ENCODE measurements at regions not wholly inside any gene's neighbourhood (a gene's known extent, or its start where the extent isn't known, plus 50 kb on each side); places are given as distances from the start of the nearest gene placed in this dataset.
A peak's percentile ranks its signal among the peaks of the same experiment; 100 is the strongest.

- Histone ChIP-seq H2BK15ac (ENCODE audit: low read depth, poor library complexity, severe bottlenecking) (no peak overlapping the region), H3K4me1 (ENCODE audit: control insufficient read depth, insufficient read depth, low read depth, low read length) (no peaks in the 10 kb centered on the region), H3K27ac (ENCODE audit: low read length, poor library complexity, severe bottlenecking) (no peak overlapping the region), H3K14ac (ENCODE audit: low read length in 2 of 2) (no peak overlapping the region), H2BK5ac (ENCODE audit: low read depth, low read length, poor library complexity, severe bottlenecking) (no peak overlapping the region), H3K23ac (ENCODE audit: low read length in 2 of 2) (no peak overlapping the region), H3K36me3 (ENCODE audit: control insufficient read depth in 1 of 2, insufficient read depth in 2 of 2, low read depth in 1 of 2, low read length in 2 of 2) (no peaks in the 10 kb centered on the region), H2AFZ (ENCODE audit: low read depth, low read length) (no peak overlapping the region), H3K4me3 (ENCODE audit: insufficient read depth in 1 of 2, low read depth in 1 of 2, low read length in 2 of 2) (no peak overlapping the region), H3K27me3 (ENCODE audit: control insufficient read depth in 1 of 2, insufficient read depth in 1 of 2, low read length in 2 of 2) (no peaks in the 10 kb centered on the region), H3K9me3 (ENCODE audit: control insufficient read depth, low read length) (peaks cover 7% of the 10 kb centered on the region), H3K4me2 (ENCODE audit: low read length, poor library complexity, severe bottlenecking) (no peak overlapping the region), H3K4ac (ENCODE audit: low read depth in 1 of 2, low read length in 2 of 2) (no peak overlapping the region), H3K9ac (ENCODE audit: low read length) (no peak overlapping the region), H2BK12ac (ENCODE audit: low read length in 2 of 2) (no peak overlapping the region), H4K91ac (ENCODE audit: low read length) (no peak overlapping the region), H3K18ac (ENCODE audit: low read depth in 1 of 2, low read length in 2 of 2) (no peak overlapping the region), H2BK120ac (ENCODE audit: low read depth, low read length) (no peak overlapping the region), H3K79me1 (replicated peaks; ENCODE audit: low read length, poor library complexity, severe bottlenecking) (no peaks in the 10 kb centered on the region), H4K8ac (ENCODE audit: low read length) (no peak overlapping the region), H2AK5ac (ENCODE audit: low read length, severe bottlenecking) (no peak overlapping the region)
- WGBS, result 64% methylated on average over 2 of the region's 3 CpGs
- no peak for DNase-seq
Observed at GRCh38 chr5:67249590-67249895, 52.9 kb upstream of the CD180 start.

GRCh38 chr5:67248703-67249589 is 52.3 kb upstream of the CD180 start:
- peak overlapping the region; percentile 81 for H4K8ac ChIP-seq (ENCODE audit: low read length)
- H2AFZ ChIP-seq (ENCODE audit: low read depth, low read length), result no peak overlapping the region
- no peak overlapping the region for H3K9ac ChIP-seq (ENCODE audit: low read length)
- no peak overlapping the region for H3K23ac ChIP-seq (ENCODE audit: low read length in 2 of 2)
- no peak for DNase-seq
- H2AK5ac ChIP-seq (ENCODE audit: low read length, severe bottlenecking), result no peak overlapping the region
- no peak overlapping the region for H3K4me3 ChIP-seq (ENCODE audit: insufficient read depth in 1 of 2, low read depth in 1 of 2, low read length in 2 of 2)
- no peak overlapping the region for H2BK15ac ChIP-seq (ENCODE audit: low read depth, poor library complexity, severe bottlenecking)
- H3K27ac ChIP-seq (ENCODE audit: low read length, poor library complexity, severe bottlenecking), result no peak overlapping the region
- peak overlapping the region; percentile 65 to 80 for H3K4ac ChIP-seq (ENCODE audit: low read depth in 1 of 2, low read length in 2 of 2)
- no peaks in the 10 kb centered on the region for H3K79me1 ChIP-seq (replicated peaks; ENCODE audit: low read length, poor library complexity, severe bottlenecking)
- H3K4me2 ChIP-seq (ENCODE audit: low read length, poor library complexity, severe bottlenecking), result no peak overlapping the region
- no peaks in the 10 kb centered on the region for H3K36me3 ChIP-seq (ENCODE audit: control insufficient read depth in 1 of 2, insufficient read depth in 2 of 2, low read depth in 1 of 2, low read length in 2 of 2)
- peak overlapping the region; percentile 42 for H2BK120ac ChIP-seq (ENCODE audit: low read depth, low read length)
- H3K14ac ChIP-seq (ENCODE audit: low read length in 2 of 2), result peak overlapping the region in 1 of 2 experiments; percentile 44
- peak overlapping the region; percentile 80 to 81 for H3K18ac ChIP-seq (ENCODE audit: low read depth in 1 of 2, low read length in 2 of 2)
- H2BK5ac ChIP-seq (ENCODE audit: low read depth, low read length, poor library complexity, severe bottlenecking), result no peak overlapping the region
- H4K91ac ChIP-seq (ENCODE audit: low read length), result peak overlapping the region; percentile 84
- 65% methylated on average over 5 of the region's 5 CpGs for WGBS
- no peaks in the 10 kb centered on the region for H3K4me1 ChIP-seq (ENCODE audit: control insufficient read depth, insufficient read depth, low read depth, low read length)
- no peaks in the 10 kb centered on the region for H3K27me3 ChIP-seq (ENCODE audit: control insufficient read depth in 1 of 2, insufficient read depth in 1 of 2, low read length in 2 of 2)
- H2BK12ac ChIP-seq (ENCODE audit: low read length in 2 of 2), result peak overlapping the region; percentile 95 to 99
- H3K9me3 ChIP-seq (ENCODE audit: control insufficient read depth, low read length), result peaks cover 7% of the 10 kb centered on the region

- no peaks in the 10 kb centered on the region for H3K4me1 ChIP-seq (ENCODE audit: control insufficient read depth, insufficient read depth, low read depth, low read length)
- H2BK120ac ChIP-seq (ENCODE audit: low read depth, low read length), result no peak overlapping the region
- H3K14ac ChIP-seq (ENCODE audit: low read length in 2 of 2), result no peak overlapping the region
- no peak overlapping the region for H3K4me2 ChIP-seq (ENCODE audit: low read length, poor library complexity, severe bottlenecking)
- H2BK12ac ChIP-seq (ENCODE audit: low read length in 2 of 2), result no peak overlapping the region
- no peaks in the 10 kb centered on the region for H3K27me3 ChIP-seq (ENCODE audit: control insufficient read depth in 1 of 2, insufficient read depth in 1 of 2, low read length in 2 of 2)
- H2BK5ac ChIP-seq (ENCODE audit: low read depth, low read length, poor library complexity, severe bottlenecking), result no peak overlapping the region
- H3K4me3 ChIP-seq (ENCODE audit: insufficient read depth in 1 of 2, low read depth in 1 of 2, low read length in 2 of 2), result no peak overlapping the region
- no peaks in the 10 kb centered on the region for H3K36me3 ChIP-seq (ENCODE audit: control insufficient read depth in 1 of 2, insufficient read depth in 2 of 2, low read depth in 1 of 2, low read length in 2 of 2)
- H4K91ac ChIP-seq (ENCODE audit: low read length), result no peak overlapping the region
- no peak overlapping the region for H2AK5ac ChIP-seq (ENCODE audit: low read length, severe bottlenecking)
- no peak overlapping the region for H2BK15ac ChIP-seq (ENCODE audit: low read depth, poor library complexity, severe bottlenecking)
- no peak overlapping the region for H4K8ac ChIP-seq (ENCODE audit: low read length)
- H3K4ac ChIP-seq (ENCODE audit: low read depth in 1 of 2, low read length in 2 of 2), result no peak overlapping the region
- peak overlapping the region; percentile 11 for H3K9ac ChIP-seq (ENCODE audit: low read length)
- no peak overlapping the region for H3K27ac ChIP-seq (ENCODE audit: low read length, poor library complexity, severe bottlenecking)
- WGBS, result 58% methylated on average over 4 of the region's 5 CpGs
- no peak for DNase-seq
- no peak overlapping the region for H2AFZ ChIP-seq (ENCODE audit: low read depth, low read length)
- no peak overlapping the region for H3K23ac ChIP-seq (ENCODE audit: low read length in 2 of 2)
- H3K79me1 ChIP-seq (replicated peaks; ENCODE audit: low read length, poor library complexity, severe bottlenecking), result no peaks in the 10 kb centered on the region
- H3K18ac ChIP-seq (ENCODE audit: low read depth in 1 of 2, low read length in 2 of 2), result no peak overlapping the region
- H3K9me3 ChIP-seq (ENCODE audit: control insufficient read depth, low read length), result no peaks in the 10 kb centered on the region
Observed at GRCh38 chr5:67246546-67247268, 50.1 kb upstream of the CD180 start.
